ENCODE measurements at regions not wholly inside any gene's neighbourhood (a gene's known extent, or its start where the extent isn't known, plus 50 kb on each side); places are given as distances from the start of the nearest gene placed in this dataset.

GRCh38 chr1:38766125-38766524 is 93.4 kb downstream of the RRAGC start:
- TF ChIP-seq CTCF (IDR thresholded peaks at IDR 0.05) (no peak), POLR2AphosphoS5 (IDR thresholded peaks at IDR 0.05) (no peak), POLR2A (IDR thresholded peaks at IDR 0.05) (no peak), EP300 (IDR thresholded peaks at IDR 0.05) (no peak)
- Histone ChIP-seq H3K9me3 (no peaks in the 10 kb centered on the region), H3K27me3 (peaks cover 47% of the 10 kb centered on the region), H3K36me3 (no peaks in the 10 kb centered on the region), H3K27ac (no peak overlapping the region), H3K4me3 (no peak overlapping the region), H3K4me1 (no peaks in the 10 kb centered on the region)
- ATAC-seq, result no peak
- 80 to 93% methylated on average over 3 of the region's 7 CpGs for WGBS, 2 donors (ENCODE audit: low coverage in 1 of 2)

GRCh38 chr1:38763121-38763520 is 96.5 kb downstream of the RRAGC start:
- no peak overlapping the region for H3K27ac ChIP-seq
- H3K9me3 ChIP-seq, result no peaks in the 10 kb centered on the region
- no peak for ATAC-seq
- no peak overlapping the region for H3K4me3 ChIP-seq
- TF ChIP-seq EP300 (IDR thresholded peaks at IDR 0.05), result no peak
- TF ChIP-seq POLR2A (IDR thresholded peaks at IDR 0.05), result no peak
- TF ChIP-seq POLR2AphosphoS5 (IDR thresholded peaks at IDR 0.05), result no peak
- TF ChIP-seq CTCF (IDR thresholded peaks at IDR 0.05), result no peak
- peaks cover 56% of the 10 kb centered on the region for H3K27me3 ChIP-seq
- 72 to 73% methylated on average over 2 to 4 of the region's 6 CpGs for WGBS, 2 donors (ENCODE audit: low coverage in 1 of 2)
- no peaks in the 10 kb centered on the region for H3K36me3 ChIP-seq
- no peaks in the 10 kb centered on the region for H3K4me1 ChIP-seq

- H3K4me1 ChIP-seq, result no peaks in the 10 kb centered on the region
- no peaks in the 10 kb centered on the region for H3K36me3 ChIP-seq
- no peaks in the 10 kb centered on the region for H3K9me3 ChIP-seq
- H3K27me3 ChIP-seq, result peaks cover 51% of the 10 kb centered on the region
- H3K27ac ChIP-seq, result no peak overlapping the region
- WGBS, 2 donors (ENCODE audit: low coverage in 1 of 2), result 17 to 32% methylated on average over 1 to 2 of the region's 2 CpGs
- TF ChIP-seq CTCF (IDR thresholded peaks at IDR 0.05) (no peak), EP300 (IDR thresholded peaks at IDR 0.05) (no peak), POLR2AphosphoS5 (IDR thresholded peaks at IDR 0.05) (no peak), POLR2A (IDR thresholded peaks at IDR 0.05) (no peak)
- ATAC-seq, result no peak
- H3K4me3 ChIP-seq, result no peak overlapping the region
Observed at GRCh38 chr1:38760562-38760961, 99.0 kb downstream of the RRAGC start.

GRCh38 chr1:38758820-38759219 is 100.8 kb downstream of the RRAGC start:
- H3K27me3 ChIP-seq, result peaks cover 52% of the 10 kb centered on the region
- no peak overlapping the region for H3K27ac ChIP-seq
- no peaks in the 10 kb centered on the region for H3K36me3 ChIP-seq
- no peak overlapping the region for H3K4me3 ChIP-seq
- no peak for TF ChIP-seq CTCF (IDR thresholded peaks at IDR 0.05)
- no peak for TF ChIP-seq POLR2A (IDR thresholded peaks at IDR 0.05)
- TF ChIP-seq POLR2AphosphoS5 (IDR thresholded peaks at IDR 0.05), result no peak
- TF ChIP-seq EP300 (IDR thresholded peaks at IDR 0.05), result no peak
- H3K4me1 ChIP-seq, result no peaks in the 10 kb centered on the region
- no peak for ATAC-seq
- 0 to 11% methylated on average over 1 to 5 of the region's 5 CpGs for WGBS, 2 donors (ENCODE audit: low coverage in 1 of 2)
- no peaks in the 10 kb centered on the region for H3K9me3 ChIP-seq

- no peak for ATAC-seq
- no peak for TF ChIP-seq EP300 (IDR thresholded peaks at IDR 0.05)
- 32 to 36% methylated on average over 2 to 5 of the region's 16 CpGs for WGBS, 2 donors (ENCODE audit: low coverage in 1 of 2)
- H3K9me3 ChIP-seq, result peaks cover 0 to 6% (median 0%) of the 10 kb centered on the region in 3 donors
- no peak overlapping the region for H3K4me3 ChIP-seq
- no peaks in the 10 kb centered on the region for H3K4me1 ChIP-seq
- no peaks in the 10 kb centered on the region for H3K36me3 ChIP-seq
- peaks cover 33% of the 10 kb centered on the region for H3K27me3 ChIP-seq
- no peak overlapping the region for H3K27ac ChIP-seq
Observed at GRCh38 chr1:38746941-38747600, 112.5 kb downstream of the RRAGC start.
